COLO668 (cell line): ENCODE measurements at regions not wholly inside any gene's neighbourhood (a gene's known extent, or its start where the extent isn't known, plus 50 kb on each side); places are given as distances from the start of the nearest gene placed in this dataset.

Experiments
- DNase-seq: peaks from one replicate; lab custom pipeline; 2025; ENCODE audit not compliant: unreplicated experiment; lab: John Stamatoyannopoulos, UW

DNA sequence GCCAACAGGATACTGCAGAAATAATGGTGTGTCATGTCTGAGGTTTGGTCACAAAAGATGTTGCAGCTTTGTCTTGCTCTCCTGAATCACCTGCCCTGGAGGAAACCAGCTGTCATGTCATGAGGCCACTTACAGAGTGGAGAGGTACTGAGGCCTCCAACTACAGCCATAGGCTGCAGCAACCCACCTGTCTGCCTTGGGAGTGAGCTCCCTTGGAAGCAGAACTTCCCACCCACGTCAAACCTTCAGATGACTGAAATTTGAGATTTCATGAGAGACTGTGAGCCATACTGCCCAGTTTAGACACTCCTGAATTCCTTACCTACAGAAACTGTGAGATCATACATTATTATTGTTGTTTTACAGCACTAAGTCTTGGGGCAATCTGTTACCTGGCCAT, 475.9 kb downstream of the HS3ST3B1 start:
- DNase-seq: no peak

DNA sequence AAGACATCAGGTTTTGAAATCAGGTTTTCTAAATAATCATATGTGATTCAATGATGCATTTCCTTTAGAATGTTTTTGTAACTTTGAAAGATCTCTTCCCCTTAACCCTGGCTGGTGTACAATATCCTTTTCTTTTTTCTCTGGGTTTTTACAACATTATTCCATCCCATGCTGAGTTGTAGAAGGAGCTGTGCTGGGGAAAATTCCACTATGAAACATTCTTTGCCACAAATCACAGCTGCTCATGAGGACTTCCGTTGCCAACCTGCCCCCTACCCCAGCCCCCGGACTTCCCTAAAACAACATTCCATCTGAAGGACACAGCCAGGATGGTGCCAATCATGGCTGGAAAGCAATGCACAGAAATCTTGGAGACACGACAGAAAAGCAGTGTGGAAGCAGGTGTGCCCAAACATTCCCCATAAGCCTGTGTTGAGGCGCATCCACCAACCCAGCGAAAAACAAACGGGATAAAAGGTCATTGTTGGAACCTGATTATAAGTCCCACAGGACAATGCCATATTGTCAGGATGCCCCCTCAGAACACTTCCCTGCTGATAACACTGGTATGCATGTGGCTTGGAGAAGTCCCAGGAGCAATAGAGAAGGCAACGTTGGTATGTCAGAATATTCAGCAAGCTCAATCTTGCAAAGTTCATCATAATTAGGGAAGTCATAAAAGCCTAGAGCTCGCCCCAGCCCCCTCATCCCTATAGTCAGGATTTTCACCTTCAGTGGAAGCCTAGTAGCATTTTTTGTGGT, 475.0 kb downstream of the HS3ST3B1 start:
- no peak for DNase-seq

DNA sequence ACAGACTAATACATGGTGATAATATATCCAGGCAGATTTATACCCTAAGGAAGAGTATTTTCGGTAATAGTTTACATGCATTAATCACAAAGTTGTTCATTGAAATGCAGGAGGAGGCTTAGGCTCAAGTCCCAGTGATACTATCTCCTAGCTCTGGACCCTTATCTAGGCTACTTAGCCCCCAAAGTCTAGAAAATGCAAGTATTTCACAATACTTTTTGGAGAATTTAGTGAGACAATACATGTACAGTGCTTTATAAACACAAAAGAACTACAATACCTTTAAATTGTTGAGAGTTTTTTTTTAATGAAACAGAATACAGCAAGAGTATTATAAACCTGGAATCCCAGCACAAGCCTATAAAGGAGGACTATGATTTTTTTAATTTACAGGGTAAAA, 473.9 kb downstream of the HS3ST3B1 start:
- no peak for DNase-seq

DNA sequence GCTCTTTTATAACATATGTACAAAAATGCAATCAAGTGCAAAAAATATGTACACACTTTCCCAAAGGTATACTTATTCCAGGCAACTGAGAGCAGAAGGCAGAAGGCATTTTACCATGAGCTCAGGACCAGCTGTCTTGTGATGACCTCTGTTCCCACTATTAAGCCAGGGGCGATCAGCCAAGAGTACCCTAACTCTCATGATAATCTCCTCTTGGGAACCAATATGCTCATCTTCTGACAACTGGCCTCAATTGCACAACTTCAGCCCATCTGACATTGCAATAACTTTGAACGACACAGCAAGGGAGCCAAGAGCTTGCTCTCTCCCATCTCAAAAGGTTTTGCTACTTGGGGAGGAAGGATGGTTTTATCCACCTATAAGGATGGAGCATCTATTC, 471.9 kb downstream of the HS3ST3B1 start:
- DNase-seq: no peak

DNA sequence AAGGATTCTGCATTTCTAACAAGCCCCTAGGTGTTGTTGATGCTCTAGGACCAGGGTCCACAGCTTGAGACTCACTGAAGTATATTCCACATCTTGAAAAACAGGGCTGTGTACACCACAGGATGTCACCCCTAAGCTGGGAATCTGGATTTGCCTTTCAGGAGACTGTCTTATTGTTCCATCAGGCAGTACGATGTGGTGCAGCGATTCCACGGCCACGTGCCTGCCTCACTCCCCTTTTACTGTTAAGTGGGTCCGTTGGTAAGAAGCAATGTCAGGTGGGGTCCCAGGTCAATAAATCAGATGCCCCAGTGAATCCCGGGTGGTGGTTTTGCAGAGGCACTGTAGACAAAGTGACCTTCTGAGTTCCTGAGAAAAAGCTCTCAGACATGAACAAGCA, 470.7 kb downstream of the HS3ST3B1 start:
- DNase-seq: no peak

DNA sequence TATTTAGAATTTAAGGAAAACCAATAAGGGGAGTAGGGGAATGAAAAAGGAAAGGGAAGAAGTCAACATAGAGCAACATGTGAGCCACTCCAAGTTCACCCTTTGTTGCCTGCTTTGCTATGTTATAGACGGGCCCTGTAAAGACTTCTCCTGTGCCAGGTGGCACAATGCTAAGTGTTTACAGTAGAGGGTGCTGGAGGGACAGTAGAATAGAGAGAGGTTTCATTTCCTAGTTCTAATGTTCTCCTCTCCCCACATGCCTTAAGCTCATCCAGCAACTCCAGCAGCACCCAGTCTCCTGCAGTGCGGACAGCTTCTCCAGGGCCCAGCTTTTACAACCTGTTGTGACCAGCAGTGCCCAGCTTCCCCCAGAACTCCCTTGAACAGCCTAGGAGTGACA, 468.0 kb downstream of the HS3ST3B1 start:
- no peak for DNase-seq

DNA sequence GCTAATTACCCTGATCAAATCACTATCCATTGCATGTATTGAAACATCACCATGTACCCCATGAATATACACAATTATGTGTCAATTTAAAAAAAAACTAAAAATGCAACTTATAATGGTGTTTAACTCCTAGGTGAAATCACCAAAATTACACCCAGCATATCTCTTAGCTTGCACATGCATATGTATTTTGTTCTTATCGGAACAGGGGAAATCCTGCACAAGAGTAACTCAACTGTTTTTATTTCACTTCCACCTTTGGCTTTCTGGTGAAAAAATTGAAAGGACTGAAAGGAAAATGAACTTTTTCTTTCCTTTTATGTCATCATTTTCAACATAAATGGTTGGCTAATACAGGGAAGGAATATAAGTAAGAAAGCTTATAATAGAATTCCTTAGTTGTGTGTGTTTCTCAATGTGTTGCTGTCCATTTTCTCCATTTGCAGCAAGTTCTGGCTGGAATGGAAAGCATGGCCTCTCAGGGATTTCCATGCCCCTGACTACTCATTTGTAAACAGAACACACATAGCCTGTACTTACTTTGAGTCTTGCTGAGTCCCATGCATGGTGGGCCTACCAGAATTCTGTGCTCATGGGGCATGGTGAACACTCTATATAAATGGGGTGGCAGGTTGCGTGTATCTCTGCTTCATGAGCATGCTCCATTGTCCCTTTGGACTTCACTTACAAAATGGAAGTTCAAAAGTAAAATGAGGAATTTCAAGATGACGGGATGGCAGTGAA, 462.0 kb downstream of the HS3ST3B1 start:
- no peak for DNase-seq

DNA sequence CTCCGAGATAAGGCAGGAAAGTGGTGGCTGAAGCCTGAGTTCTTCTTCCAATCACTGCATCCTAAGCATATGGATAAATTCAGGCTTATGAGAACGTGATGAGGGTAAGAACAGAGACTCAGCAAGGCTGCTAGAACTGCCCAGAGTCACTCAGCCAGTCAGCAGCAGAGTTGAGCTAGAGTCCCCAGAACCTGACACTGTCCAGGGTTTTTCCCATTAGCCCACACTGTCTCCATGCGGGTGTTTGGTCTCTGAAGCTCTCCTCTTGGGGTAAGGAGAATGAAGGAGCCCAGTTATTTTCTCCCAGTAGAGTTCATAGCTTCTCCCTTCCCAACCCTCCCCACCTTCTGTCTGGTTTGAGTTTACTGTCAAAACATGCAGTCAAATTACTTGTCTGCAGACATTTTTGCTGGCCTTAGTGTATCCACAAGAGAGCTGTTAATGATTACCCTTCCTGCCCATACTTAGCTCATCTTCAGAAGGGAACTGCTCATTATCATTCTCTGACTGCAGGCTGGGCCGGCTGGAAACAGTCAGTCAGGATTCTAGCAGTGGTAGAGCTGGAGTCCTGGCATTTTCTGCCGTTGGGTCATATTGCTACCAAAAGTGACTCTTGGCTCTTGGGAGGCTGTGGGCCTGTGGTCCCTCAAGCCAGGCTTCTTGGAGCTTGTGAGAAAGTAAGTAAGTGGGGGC, 460.0 kb downstream of the HS3ST3B1 start:
- DNase-seq: no peak

DNA sequence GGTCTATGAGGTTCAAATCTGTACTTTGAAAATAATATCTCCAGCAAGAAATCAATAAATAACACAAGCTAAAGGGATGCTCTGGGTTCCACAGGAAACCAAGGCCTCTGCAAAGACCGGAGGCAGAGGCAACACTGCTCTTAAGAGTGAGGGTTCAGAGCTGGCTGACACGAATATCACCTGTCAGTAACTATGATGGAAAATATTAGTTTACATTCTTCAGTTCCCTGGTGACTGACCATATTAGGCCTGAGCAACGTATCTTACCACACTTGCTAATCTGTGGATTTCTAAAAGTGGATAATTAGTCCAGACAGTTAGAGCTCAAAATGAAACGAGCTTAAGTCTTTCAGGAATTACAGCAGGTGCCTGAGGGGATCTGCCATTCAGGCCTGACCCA, 459.3 kb downstream of the HS3ST3B1 start:
- no peak for DNase-seq

DNA sequence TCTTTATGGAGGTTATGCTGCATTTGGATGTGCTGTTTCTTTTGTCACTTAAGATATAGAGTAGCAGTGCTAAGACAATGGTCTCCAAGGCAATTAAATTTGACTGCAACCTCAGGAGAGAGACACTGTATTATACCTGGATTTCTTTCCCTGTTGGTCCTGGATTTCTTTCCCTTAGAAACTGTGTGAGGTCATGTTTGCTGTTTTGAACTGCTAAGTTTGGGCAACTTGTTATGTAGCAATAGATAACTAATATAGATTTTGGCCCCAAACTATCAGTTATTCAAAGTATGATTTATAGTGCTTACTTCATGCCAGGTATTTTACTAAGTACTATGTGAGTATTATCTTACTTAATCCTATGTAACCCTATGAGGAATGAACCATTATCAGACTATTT, 458.4 kb downstream of the HS3ST3B1 start:
- no peak for DNase-seq

DNA sequence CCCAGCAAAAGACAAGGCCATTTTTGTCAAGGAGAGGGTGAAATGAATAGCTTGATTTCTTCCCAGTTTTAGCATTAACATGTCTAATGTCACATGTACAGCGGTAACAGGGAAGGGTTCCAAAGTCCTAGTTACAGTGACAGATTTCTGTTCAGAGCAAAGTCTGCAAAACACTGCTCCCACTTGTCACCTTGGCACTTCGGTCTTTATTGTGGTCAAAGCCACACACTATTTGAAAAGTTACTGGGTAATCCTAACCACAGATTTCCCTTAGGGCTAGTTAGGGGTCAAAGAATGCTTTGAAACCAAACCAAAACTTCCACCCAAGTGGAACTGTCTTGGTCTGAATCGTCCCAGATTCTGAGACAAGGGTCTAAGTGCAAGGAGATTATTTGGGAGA, 455.6 kb downstream of the HS3ST3B1 start:
- DNase-seq: no peak

DNA sequence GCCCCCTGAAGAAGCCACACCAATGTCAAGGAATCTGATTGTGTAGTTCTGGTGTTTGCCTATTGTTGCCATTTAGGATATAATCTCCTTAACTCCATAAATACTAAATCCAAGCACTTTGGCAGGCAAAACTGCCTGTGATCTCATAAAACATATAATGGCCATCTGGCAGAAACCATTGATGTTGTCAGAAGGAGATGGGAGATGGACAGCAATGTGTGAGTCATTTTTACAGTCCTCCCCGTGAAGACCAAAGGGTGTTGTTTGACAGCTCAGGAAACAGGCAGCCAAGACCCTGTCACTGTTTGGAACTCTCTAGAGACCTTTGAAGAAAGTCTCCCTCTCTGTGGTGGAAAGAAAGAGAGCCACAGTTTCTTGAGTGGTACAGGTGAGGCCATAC, 454.1 kb downstream of the HS3ST3B1 start:
- DNase-seq: no peak

DNA sequence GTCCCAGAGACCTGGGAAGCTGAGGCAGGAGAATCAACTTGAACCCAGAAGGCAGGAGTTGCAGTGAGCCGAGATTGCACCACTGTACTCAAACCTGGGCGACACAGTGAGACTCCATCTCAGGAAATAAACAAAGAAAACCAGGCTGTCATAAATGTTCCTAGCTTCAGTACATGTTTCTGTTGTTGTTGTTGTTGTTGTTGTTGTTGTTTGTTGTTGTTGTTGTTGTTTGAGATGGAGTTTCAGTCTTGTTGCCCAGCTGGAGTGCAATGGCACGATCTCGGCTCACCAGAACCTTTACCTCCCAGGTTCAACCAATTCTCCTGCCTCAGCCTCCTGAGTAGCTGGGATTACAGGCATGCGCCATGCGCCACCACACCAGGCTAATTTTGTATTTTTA, 452.5 kb downstream of the HS3ST3B1 start:
- no peak for DNase-seq

DNA sequence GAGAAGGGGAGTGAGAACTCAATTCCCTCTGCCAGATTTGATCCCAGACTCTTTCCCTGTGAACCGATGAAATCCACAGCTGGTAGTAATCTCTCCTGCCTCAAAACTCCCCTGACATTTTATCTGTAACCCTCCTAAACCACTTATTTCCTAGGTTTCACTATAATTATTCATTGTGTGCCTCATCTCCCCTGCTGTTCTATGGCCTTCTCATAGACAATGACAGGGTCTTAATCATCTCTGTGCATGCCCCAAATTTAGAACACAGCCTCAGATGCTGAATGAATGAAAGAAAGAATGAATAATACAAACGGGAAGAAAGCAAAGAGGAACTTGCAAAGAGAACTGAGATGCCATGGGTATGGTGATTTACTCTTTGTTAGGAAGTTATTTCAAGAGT, 451.1 kb downstream of the HS3ST3B1 start:
- DNase-seq: no peak

DNA sequence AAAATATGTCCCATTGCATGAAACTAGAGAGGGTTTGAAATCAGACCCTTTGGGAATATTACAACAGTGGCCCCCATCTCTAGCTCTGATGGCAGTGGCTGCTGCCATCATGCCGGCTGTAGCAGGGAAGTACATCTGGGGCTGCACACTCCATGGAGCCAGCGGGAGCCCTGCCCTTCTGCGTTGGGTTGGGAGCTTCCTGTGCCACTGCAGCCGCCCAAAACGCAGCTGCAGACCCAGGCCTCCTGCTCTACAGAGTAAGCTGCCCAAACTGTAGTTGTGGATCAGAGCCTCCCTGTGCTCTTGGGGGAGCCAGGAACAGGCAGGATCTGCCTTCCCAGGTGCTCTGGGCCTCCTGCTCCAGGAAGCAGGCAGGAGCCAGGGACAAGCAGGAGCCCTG, 450.0 kb downstream of the HS3ST3B1 start:
- DNase-seq: no peak

DNA sequence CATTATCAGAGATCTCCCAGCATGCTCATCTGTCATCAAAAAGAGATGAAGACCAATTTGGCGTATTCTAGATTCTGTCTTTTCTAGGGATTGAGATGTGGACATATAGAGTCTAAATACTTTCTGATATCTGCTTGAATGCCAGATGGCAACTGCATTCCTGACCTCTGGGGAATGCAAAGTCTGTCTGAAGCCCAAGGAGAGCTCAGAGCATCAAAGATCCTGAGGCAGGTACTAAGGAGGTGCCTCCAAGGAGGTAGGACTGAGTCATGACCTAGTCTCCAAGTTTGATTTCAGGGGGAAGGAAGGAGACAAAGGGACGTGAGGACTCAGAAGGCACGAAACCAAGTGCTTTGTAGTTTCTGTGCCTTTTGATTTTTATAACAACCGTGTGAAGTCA, 448.4 kb downstream of the HS3ST3B1 start:
- DNase-seq: no peak

DNA sequence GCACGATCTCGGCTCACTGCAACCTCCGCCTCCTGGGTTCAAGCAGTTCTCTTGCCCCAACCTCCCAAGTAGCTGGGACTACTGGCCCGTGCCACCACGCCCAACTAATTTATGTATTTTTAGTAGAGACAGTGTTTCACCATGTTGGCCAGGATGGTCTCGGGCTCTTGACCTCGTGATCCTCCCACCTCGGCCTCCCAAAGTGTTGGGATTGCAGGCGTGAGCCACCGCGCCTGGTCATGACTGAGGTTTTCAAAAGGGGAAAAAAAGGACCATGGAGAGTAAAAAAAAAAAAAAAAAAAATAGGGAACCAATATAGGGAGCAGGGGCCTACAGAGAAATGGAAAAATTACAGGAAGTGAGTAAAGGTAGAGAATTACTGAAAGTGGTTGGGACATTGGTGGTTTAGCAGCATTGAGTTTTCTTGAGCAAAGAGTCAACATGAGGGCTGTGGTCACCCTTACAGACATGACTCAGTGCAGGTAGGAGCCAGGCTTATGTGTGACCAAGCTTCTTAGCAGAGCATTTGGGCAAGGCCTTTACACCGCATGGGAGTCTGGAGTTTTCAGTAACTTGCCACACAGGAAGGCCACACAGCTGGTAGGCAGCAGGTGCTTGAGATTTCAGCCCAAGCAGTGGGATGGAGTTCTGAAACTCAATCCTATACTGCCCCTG, 447.3 kb downstream of the HS3ST3B1 start:
- no peak for DNase-seq

DNA sequence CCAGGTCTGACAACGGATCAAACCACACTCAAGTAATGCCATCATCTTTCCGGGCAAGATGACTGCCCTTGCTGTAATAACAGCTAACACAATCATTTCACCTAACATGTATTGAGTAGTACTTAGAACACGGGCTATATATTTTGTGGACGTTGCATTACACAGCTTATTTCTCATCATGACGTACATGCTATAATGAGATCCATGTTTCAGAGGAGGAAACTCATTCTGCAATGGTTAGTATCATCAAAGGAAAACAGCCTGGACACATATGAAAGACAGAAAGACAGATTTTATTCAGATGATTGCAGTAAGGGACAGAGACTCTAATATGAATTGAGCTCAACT, 446.7 kb downstream of the HS3ST3B1 start:
- DNase-seq: no peak

DNA sequence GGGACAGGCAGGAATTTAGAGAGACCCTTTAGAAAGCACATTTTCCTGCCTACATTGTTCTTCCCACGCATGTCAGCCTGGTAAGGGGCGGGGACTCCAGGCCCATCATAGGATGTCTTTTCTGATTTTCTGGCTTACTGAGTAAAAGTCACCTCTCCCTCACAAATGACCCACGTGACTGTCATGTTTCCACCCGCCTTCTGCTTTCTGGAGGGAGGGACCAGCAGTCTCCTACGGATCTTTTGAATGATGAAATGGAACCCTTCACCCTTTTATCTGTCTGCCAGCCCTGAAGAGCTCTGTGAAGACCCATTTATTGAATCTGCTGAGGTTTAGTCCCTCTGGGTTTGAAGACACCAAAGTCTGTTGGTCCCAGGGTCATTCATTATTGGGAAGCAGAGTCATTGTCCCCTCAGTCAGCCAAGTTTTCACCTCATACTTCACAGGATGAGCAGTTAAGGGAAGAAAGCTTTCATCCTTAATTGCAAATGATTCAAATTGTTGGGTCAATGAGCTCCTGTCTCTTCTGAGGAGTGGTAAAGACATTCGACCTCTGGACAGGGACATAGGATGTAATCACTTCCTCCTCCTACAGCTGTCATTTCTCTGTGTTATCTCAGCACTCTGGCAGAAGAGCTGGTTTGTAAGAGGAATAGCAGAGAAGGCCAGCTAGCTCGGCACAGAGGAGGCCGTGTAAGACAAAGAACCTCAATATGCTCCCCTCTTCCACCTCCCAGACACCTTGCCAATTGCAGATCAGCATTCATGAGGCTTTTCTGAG, 446.1 kb downstream of the HS3ST3B1 start:
- DNase-seq: no peak

DNA sequence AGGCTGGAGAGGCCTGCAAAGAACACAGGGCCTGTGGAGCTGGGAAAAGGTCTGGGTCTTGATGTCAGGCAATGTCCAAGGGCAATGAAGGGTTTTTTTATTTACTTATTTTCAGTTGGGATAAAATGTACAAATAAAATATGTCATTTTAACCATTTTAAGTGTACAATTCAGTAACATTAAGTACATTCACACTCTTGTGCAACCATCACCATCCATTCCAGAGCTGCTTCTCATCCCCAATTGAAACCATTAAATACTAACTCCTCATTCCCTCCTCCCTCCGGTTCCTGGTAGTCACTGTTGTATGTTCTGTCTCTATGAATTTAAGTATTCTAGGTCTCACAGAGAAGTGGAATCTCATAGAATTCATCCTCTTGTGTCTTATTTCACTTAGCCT, 444.7 kb downstream of the HS3ST3B1 start:
- DNase-seq: no peak
